ENCODE measurements at regions not wholly inside any gene's neighbourhood (a gene's known extent, or its start where the extent isn't known, plus 50 kb on each side); places are given as distances from the start of the nearest gene placed in this dataset.

GRCh38 chr11:101264306-101264705, 134.7 kb upstream of the PGR start:
- TF ChIP-seq MXI1 (conservative IDR thresholded peaks at IDR 0.05; ENCODE audit: poor library complexity, severe bottlenecking): no peak
- TF ChIP-seq, protein P1, sequence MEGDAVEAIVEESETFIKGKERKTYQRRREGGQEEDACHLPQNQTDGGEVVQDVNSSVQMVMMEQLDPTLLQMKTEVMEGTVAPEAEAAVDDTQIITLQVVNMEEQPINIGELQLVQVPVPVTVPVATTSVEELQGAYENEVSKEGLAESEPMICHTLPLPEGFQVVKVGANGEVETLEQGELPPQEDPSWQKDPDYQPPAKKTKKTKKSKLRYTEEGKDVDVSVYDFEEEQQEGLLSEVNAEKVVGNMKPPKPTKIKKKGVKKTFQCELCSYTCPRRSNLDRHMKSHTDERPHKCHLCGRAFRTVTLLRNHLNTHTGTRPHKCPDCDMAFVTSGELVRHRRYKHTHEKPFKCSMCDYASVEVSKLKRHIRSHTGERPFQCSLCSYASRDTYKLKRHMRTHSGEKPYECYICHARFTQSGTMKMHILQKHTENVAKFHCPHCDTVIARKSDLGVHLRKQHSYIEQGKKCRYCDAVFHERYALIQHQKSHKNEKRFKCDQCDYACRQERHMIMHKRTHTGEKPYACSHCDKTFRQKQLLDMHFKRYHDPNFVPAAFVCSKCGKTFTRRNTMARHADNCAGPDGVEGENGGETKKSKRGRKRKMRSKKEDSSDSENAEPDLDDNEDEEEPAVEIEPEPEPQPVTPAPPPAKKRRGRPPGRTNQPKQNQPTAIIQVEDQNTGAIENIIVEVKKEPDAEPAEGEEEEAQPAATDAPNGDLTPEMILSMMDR (IDR thresholded peaks at IDR 0.05; ENCODE audit: poor library complexity, severe bottlenecking): no peak
- TF ChIP-seq REST (IDR thresholded peaks at IDR 0.05; ENCODE audit: borderline replicate concordance): no peak
- no peak for TF ChIP-seq EZH2 (IDR thresholded peaks at IDR 0.05; ENCODE audit: borderline replicate concordance, insufficient read depth, low read length, poor library complexity, severe bottlenecking)
- no peak for TF ChIP-seq POLR2AphosphoS5 (IDR thresholded peaks at IDR 0.05)
- TF ChIP-seq SMC3 (conservative IDR thresholded peaks at IDR 0.05; ENCODE audit: poor library complexity): no peak
- TF ChIP-seq TAF1 (IDR thresholded peaks at IDR 0.05; ENCODE audit: low read depth): no peak
- no peak for TF ChIP-seq EP300 (conservative IDR thresholded peaks at IDR 0.05; ENCODE audit: poor library complexity, severe bottlenecking)

Data from neural cell (in vitro differentiated cells).